HG03432 (cell line): ENCODE measurements at regions not wholly inside any gene's neighbourhood (a gene's known extent, or its start where the extent isn't known, plus 50 kb on each side); places are given as distances from the start of the nearest gene placed in this dataset.
"Not testable (repeated sequence)": the region's sequence is repeated elsewhere in the genome, so short reads cannot be mapped to it uniquely, and the experiment has no call there.

Experiments
- ATAC-seq: cut with Tn5 transposase; IDR thresholded peaks from one replicate; pipeline ENCODE4 v1.9.1; 2021; ENCODE audit warnings: mild to moderate bottlenecking, moderate library complexity; ENCODE audit not compliant: unreplicated experiment

DNA sequence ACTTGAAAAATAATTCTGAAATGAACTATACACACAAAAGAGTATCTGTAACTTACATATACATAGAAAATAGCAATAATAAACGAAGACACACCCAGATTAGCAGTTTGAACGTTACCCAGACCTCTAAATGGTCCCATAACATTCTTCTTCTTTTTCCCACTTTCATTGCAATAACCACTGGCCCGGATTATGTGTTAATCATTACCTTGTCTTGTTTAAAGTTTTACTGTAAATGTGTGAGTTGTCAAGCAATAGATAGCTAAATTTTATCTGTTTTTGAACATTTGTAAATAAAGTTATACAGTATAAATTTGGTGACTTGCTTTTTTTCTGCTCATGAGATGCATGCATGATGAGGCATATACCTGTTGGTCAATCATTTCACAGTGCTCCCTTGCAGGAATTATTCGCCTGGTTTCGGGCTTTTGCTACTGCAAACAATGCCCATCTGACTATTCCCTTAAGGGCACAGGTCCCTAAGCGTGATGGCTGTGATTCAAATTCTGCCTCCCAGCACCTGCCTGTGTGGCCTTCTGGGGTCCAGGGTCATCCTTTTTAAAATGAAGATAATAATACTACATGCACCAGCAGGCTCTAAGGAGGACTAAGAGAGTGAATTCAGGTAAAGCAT, 66.1 kb downstream of the GADD45G start:
- no peak for ATAC-seq

GRCh38 chr9:89674667-89675057, 69.8 kb downstream of the GADD45G start:
- ATAC-seq, result no peak

GRCh38 chr9:89675058-89675742, 70.4 kb downstream of the GADD45G start:
- no peak for ATAC-seq

GRCh38 chr9:89676281-89676680, 71.5 kb downstream of the GADD45G start:
- no peak for ATAC-seq

DNA sequence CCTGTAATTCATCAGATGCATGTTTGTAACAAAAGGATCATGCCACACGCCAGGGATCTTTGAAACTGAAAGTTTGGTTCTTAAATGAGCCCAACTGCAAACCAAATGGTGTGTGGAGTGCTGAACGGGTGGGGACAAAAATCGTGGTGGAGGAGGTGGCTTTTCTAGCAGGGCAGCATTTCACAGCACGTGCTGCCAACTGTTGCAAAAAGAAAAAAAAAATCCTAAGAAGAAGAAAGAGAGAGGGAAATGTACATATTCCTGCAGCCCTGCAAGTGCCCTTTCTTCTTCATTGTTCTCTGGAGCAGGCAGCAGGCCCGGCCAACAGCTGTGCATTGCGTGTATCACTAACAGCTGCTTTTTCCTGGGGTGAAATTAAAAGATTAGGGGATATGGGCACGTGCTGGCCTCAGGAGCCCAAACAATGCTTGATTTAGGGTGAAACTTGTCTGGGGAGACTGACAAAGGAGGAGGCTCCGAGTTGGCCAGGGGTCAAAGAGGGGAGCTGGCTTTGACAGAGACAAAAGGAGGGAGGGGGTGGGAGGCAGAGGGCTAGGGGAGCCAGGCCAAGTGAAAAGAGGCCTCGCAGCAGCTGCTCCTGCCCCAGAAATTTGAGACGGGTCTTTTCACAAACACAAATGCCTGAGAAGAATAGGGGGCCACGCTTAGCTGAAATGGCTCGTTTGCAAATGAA, 73.0 kb downstream of the GADD45G start:
- no peak for ATAC-seq

DNA sequence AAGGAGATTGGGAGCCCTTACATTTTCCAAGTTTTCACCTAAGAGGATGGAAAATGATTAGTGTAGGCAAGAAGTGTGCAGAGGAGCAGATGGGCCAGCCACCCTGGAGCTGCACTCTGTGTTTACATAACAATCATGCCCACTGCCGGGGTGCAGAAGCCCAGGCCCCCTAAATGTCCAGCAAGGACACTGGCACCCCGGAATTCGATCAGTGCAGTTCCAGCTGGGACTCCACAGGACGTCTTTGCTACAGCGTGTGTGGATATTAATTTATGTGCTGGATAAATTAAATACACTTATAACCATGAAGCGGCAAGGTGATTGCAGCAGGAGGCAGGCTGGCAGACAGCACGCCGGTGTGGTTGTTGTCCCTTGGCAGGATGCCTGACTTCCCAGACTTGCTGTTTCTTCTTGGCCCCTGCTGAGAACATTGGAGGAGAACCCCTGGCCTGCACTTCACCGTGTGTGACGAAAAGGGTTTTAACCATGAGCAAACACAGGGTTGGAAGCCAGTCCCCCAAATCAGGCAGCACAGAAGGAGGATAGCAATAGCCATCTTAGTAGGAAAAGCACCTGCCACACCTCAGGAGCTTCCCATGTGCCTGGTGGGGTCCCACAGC, 73.7 kb downstream of the GADD45G start:
- no peak for ATAC-seq

- ATAC-seq, result no peak
These were observed 74.2 kb downstream of the GADD45G start for GRCh38 chr9:89679016-89679415.

DNA sequence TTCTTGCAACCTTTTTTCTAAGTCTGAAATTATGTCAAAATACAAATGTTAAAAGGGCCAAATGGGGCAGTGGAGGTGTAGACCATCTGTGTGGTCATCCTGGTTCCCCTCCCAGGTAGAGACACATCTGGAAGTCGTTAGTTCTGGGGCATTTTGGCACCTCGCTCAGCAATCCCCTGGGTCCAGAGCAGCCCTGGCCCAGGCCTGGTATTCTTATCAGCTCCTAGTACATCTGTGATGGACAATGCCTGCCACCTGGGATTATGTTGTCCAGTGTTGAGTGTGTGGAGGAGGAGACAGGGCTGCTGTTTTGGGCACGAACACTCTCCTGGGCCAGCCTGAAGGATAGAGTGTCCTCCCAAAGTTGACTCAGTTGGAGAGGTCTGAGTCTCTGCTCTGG, 74.8 kb downstream of the GADD45G start:
- ATAC-seq, result no peak

DNA sequence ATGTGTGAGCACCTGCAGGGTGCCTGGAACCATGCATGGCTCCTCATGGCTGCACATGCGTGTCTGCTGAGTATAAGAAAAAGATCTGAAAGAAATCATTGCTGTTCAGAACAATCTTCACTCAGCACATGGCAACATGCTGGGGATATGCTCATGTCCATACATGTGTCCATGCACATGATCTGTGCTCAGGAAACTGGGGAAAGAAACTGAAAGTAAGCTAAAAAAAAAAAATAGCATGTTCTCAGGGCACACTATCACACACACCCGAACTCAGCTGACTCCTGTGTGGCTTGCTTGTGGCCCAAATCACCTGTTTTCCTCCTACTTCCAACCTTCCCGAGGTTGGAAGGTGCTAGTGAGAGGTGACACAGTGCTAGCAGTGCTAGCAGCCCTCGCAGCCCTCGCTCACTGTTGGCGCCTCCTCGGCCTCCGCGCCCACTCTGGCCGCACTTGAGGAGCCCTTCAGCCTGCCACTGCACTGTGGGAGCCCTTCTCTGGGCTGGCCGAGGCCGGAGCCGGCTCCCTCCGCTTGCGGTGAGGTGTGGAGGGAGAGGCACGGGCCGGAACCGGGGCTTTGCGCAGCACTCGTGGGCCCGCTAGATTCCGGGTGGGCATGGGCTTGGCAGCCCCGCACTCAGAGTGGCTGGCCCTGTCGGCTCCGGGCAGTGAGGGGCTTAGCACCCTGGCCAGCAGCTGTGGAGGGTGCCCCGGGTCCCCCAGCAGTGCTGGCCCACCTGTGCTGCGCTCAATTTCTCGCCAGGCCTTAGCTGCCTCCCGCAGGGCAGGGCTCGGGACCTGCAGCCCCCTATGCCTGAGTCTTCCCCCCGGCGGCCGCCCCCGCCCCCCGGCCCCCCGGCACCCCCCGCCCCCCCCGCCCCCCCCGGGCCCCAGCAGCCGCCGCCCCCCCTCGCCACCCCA, 76.0 kb downstream of the GADD45G start:
- ATAC-seq, result no peak

DNA sequence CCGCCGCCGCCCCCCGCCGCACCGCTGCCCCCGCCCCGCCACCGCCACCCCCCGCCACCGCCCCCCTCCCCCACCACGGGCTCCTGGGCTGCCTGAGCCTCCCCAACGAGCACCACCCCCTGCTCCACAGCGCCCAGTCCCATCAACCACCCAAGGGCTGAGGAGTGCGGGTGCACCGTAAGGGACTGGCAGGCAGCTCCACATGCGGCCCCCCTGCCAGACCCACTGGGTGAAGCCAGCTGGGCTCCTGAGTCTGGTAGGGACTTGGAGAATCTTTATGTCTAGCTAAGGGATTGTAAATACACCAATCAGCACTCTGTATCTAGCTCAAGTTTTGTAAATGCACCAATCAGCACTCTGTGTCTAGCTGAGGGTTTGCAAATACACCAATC, 76.7 kb downstream of the GADD45G start:
- not testable (repeated sequence) for ATAC-seq

GRCh38 chr9:89683626-89684025, 78.8 kb downstream of the GADD45G start:
- no peak for ATAC-seq

DNA sequence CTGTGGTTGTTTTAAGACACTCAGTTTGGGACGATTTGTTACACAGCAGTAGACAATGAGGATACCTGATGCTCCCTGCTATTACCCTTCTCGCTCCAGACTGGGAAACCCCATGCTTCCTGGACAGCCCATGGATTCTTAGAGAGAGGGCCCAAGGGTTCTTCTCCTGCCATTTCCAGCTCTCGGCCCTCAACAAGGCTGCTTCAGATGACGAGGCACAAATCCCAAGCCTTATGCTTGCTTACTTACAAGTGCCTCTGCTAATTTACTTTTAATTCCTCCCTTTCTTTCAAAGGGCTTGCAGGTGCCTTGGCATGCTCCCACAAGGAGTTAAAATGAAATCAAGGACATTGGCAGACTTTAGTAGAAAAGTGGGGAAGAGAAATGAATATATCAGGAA, 79.4 kb downstream of the GADD45G start:
- ATAC-seq, result no peak

- no peak for ATAC-seq
These were observed 80.3 kb downstream of the GADD45G start for GRCh38 chr9:89684912-89685636.

- ATAC-seq, result no peak
These were observed 80.9 kb downstream of the GADD45G start for GRCh38 chr9:89685698-89686097.

- no peak for ATAC-seq
These were observed 81.3 kb downstream of the GADD45G start for GRCh38 chr9:89686126-89686525.

- ATAC-seq, result no peak
These were observed 81.8 kb downstream of the GADD45G start for GRCh38 chr9:89686621-89687020.

GRCh38 chr9:89687188-89687587, 82.4 kb downstream of the GADD45G start:
- no peak for ATAC-seq

- ATAC-seq, result no peak
These were observed 83.0 kb downstream of the GADD45G start for GRCh38 chr9:89687848-89688247.

DNA sequence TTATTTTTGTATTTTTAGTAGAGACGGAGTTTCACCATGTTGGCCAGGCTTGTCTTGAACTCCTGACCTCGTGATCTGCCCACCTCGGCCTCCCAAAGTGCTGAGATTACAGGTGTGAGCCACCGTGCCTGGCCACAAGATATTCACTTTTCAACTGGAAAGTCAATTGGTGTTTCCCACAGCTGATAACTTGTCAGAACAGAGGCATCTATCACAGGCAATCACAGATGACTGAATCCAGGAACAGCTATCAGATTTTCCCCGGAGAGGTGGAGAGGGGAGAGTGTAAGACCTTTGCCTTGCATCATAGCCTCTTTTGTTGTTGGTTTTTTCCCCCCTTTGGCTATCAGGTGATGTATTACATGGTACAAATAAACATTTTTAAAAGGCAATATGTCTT, 84.5 kb downstream of the GADD45G start:
- ATAC-seq, result not testable (repeated sequence)

GRCh38 chr9:89690334-89690912, 85.6 kb downstream of the GADD45G start:
- peak; percentile 91 for ATAC-seq
